SK-N-SH treated with all-trans-retinoic acid at 6 μM for 48 hours (cell line): ENCODE measurements at regions not wholly inside any gene's neighbourhood (a gene's known extent, or its start where the extent isn't known, plus 50 kb on each side); places are given as distances from the start of the nearest gene placed in this dataset.
"Not testable (repeated sequence)": the region's sequence is repeated elsewhere in the genome, so short reads cannot be mapped to it uniquely, and the experiment has no call there.

Source experiments
- ATAC-seq: fragments of 200-7000 bp; cut with Tn5 transposase; 3 replicates; pipeline ENCODE4 v1.9.1; 2020; ENCODE audit warnings: mild to moderate bottlenecking, moderate library complexity
- ARNTL ChIP-seq: fragments of 450-650 bp; formaldehyde crosslinking; IDR thresholded peaks from 2 replicates; pipeline ENCODE4 v1.5.0; 2020; ENCODE audit warnings: low read depth, mild to moderate bottlenecking, moderate library complexity, borderline replicate concordance
- BACH2 ChIP-seq: fragments of 250-450 bp; sonication (Bioruptor Pico); IDR thresholded peaks from 2 replicates; pipeline ENCODE4 v1.9.0; 2021; ENCODE audit warnings: mild to moderate bottlenecking, borderline replicate concordance
- CREB5 ChIP-seq: fragments of 250-450 bp; sonication (Bioruptor Pico); IDR thresholded peaks from 2 replicates; pipeline ENCODE4 v1.5.1; 2020; ENCODE audit warnings: low read depth, mild to moderate bottlenecking, moderate library complexity
- CSDC2 ChIP-seq: fragments of 250-450 bp; sonication (Bioruptor Pico); IDR thresholded peaks from 2 replicates; pipeline ENCODE4 v1.5.0; 2020; ENCODE audit warnings: mild to moderate bottlenecking, moderate library complexity
- ESRRG ChIP-seq: fragments of 250-450 bp; sonication (Bioruptor Pico); IDR thresholded peaks from 2 replicates; pipeline ENCODE4 v1.6.1; 2021; ENCODE audit warnings: mild to moderate bottlenecking
- GLIS3 ChIP-seq: fragments of 250-450 bp; sonication (Bioruptor Pico); IDR thresholded peaks from 2 replicates; pipeline ENCODE4 v1.5.0; 2020; ENCODE audit warnings: mild to moderate bottlenecking, moderate library complexity
- ISL1 ChIP-seq: fragments of 250-450 bp; sonication (Bioruptor Pico); IDR thresholded peaks from 2 replicates; pipeline ENCODE4 v2.1.2; 2022; ENCODE audit warnings: mild to moderate bottlenecking, moderate library complexity
- OSR1 ChIP-seq: fragments of 250-450 bp; sonication (Bioruptor Pico); IDR thresholded peaks from 2 replicates; pipeline ENCODE4 v1.8.0; 2022; ENCODE audit warnings: moderate library complexity, mild to moderate bottlenecking, inconsistent platforms
- PPARA ChIP-seq: fragments of 250-450 bp; sonication (Bioruptor Pico); IDR thresholded peaks from 2 replicates; pipeline ENCODE4 v1.5.0; 2020; ENCODE audit warnings: mild to moderate bottlenecking, borderline replicate concordance
- RARB ChIP-seq: fragments of 250-450 bp; sonication (Bioruptor Pico); IDR thresholded peaks from 2 replicates; pipeline ENCODE4 v1.8.0; 2021; ENCODE audit warnings: mild to moderate bottlenecking, moderate library complexity
- TOX ChIP-seq: fragments of 250-450 bp; sonication (Bioruptor Pico); IDR thresholded peaks from 2 replicates; pipeline ENCODE4 v1.8.0; 2021; ENCODE audit warnings: mild to moderate bottlenecking, moderate library complexity, borderline replicate concordance
- ZC3H10 ChIP-seq: fragments of 250-450 bp; sonication (Bioruptor Pico); IDR thresholded peaks from 2 replicates; pipeline ENCODE4 v1.5.1; 2021; ENCODE audit warnings: mild to moderate bottlenecking, moderate library complexity
- ZFP3 ChIP-seq: fragments of 250-450 bp; sonication (Bioruptor Pico); IDR thresholded peaks from 2 replicates; pipeline ENCODE4 v1.5.0; 2020; ENCODE audit warnings: mild to moderate bottlenecking, moderate library complexity
- ZFP30 ChIP-seq: fragments of 450-650 bp; formaldehyde crosslinking; IDR thresholded peaks from 2 replicates; pipeline ENCODE4 v1.5.0; 2022; ENCODE audit warnings: mild to moderate bottlenecking, moderate library complexity
- ZNF565 ChIP-seq: fragments of 450-650 bp; formaldehyde crosslinking; conservative IDR thresholded peaks from 2 replicates; pipeline ENCODE4 v1.5.0; 2020; ENCODE audit warnings: low read depth, mild to moderate bottlenecking, moderate library complexity
- ZNF70 ChIP-seq: fragments of 450-650 bp; formaldehyde crosslinking; IDR thresholded peaks from 2 replicates; pipeline ENCODE4 v1.5.0; 2020; ENCODE audit warnings: mild to moderate bottlenecking, moderate library complexity
- ZNF8 ChIP-seq: fragments of 450-650 bp; formaldehyde crosslinking; IDR thresholded peaks from 2 replicates; pipeline ENCODE4 v1.5.0; 2020; ENCODE audit warnings: mild to moderate bottlenecking, moderate library complexity
- TF ChIP-seq, protein P1 (sequence below): fragments of 250-450 bp; sonication (Bioruptor Pico); IDR thresholded peaks from 2 replicates; pipeline ENCODE4 v1.8.0; 2020; ENCODE audit warnings: mild to moderate bottlenecking, moderate library complexity, borderline replicate concordance
- TF ChIP-seq, protein P2 (sequence below): fragments of 250-450 bp; sonication (Bioruptor Pico); IDR thresholded peaks from 2 replicates; pipeline ENCODE4 v1.5.0; 2020; ENCODE audit warnings: mild to moderate bottlenecking, moderate library complexity

DNA sequence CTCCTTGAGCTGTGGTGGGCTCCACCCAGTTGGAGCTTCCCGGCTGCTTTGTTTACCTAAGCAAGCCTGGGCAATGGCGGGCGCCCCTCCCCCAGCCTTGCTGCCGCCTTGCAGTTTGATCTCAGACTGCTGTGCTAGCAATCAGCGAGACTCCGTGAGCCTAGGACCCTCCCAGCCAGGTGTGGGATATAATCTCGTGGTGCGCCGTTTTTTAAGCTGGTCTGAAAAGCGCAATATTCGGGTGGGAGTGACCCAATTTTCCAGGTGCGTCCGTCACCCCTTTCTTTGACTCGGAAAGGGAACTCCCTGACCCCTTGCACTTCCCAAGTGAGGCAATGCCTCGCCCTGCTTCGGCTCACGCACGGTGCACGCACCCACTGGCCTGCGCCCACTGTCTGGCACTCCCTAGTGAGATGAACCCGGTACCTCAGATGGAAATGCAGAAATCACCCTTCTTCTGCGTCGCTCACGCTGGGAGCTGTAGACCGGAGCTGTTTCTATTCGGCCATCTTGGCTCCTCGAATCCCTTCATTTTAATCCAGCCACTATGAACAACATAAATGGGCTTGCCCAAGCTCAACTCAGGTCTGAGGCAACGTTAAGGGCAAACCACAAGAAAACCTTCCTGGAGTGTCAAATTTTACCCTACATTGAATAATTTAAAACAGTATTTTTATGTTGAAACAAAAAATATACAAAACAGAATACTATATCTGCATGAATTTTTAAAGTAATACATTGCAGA is 112.4 kb upstream of the CCDC150 start:
- ATAC-seq: not testable (repeated sequence)

DNA sequence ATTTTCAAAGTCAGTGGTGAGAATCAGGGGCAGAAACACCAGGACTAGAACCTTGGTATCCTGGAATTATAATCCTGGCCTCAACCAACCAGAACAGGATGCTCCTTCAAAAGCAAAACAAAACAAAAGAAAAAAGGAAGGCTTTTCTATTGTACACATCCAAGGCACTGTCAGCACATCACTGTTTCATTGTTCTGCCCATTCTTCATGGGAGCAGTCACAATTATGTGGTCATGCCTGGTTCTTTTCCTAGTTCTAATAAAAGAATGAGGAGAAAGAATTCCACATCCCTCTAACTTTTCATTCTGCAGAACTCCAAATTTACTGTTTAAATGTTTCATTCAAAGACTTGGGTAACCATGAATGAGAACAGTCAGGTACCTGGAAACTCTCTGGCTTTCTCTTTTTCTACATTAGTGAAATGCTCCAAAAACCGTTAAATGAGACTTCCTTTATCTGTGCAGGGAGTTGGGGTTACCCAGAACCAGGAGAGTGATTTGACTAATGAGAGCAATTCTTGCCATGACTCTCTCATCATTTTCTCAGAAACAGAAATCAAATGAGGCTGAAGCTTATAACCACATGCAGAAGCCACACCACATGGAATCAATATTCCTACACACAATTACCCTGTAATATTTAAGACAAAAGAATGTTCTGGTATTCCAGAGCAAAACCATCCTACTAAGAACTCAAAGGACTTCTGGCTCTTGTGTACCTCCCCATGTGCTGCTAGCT is 110.9 kb upstream of the CCDC150 start:
- ATAC-seq: no peak
- TF ChIP-seq ZNF565 (no peak), BACH2 (no peak), ZC3H10 (CRISPR knock-in tag) (no peak), ARNTL (CRISPR knock-in tag) (no peak), PPARA (no peak), OSR1 (no peak), ISL1 (CRISPR knock-in tag) (no peak), ESRRG (CRISPR knock-in tag) (no peak), ZNF8 (CRISPR knock-in tag) (no peak), CSDC2 (no peak), CREB5 (no peak), RARB (CRISPR knock-in tag) (no peak)
- TF ChIP-seq, protein P1, sequence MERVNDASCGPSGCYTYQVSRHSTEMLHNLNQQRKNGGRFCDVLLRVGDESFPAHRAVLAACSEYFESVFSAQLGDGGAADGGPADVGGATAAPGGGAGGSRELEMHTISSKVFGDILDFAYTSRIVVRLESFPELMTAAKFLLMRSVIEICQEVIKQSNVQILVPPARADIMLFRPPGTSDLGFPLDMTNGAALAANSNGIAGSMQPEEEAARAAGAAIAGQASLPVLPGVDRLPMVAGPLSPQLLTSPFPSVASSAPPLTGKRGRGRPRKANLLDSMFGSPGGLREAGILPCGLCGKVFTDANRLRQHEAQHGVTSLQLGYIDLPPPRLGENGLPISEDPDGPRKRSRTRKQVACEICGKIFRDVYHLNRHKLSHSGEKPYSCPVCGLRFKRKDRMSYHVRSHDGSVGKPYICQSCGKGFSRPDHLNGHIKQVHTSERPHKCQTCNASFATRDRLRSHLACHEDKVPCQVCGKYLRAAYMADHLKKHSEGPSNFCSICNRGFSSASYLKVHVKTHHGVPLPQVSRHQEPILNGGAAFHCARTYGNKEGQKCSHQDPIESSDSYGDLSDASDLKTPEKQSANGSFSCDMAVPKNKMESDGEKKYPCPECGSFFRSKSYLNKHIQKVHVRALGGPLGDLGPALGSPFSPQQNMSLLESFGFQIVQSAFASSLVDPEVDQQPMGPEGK (CRISPR knock-in tag): no peak
- TF ChIP-seq, protein P2, sequence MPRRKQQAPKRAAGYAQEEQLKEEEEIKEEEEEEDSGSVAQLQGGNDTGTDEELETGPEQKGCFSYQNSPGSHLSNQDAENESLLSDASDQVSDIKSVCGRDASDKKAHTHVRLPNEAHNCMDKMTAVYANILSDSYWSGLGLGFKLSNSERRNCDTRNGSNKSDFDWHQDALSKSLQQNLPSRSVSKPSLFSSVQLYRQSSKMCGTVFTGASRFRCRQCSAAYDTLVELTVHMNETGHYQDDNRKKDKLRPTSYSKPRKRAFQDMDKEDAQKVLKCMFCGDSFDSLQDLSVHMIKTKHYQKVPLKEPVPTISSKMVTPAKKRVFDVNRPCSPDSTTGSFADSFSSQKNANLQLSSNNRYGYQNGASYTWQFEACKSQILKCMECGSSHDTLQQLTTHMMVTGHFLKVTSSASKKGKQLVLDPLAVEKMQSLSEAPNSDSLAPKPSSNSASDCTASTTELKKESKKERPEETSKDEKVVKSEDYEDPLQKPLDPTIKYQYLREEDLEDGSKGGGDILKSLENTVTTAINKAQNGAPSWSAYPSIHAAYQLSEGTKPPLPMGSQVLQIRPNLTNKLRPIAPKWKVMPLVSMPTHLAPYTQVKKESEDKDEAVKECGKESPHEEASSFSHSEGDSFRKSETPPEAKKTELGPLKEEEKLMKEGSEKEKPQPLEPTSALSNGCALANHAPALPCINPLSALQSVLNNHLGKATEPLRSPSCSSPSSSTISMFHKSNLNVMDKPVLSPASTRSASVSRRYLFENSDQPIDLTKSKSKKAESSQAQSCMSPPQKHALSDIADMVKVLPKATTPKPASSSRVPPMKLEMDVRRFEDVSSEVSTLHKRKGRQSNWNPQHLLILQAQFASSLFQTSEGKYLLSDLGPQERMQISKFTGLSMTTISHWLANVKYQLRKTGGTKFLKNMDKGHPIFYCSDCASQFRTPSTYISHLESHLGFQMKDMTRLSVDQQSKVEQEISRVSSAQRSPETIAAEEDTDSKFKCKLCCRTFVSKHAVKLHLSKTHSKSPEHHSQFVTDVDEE (CRISPR knock-in tag): no peak

DNA sequence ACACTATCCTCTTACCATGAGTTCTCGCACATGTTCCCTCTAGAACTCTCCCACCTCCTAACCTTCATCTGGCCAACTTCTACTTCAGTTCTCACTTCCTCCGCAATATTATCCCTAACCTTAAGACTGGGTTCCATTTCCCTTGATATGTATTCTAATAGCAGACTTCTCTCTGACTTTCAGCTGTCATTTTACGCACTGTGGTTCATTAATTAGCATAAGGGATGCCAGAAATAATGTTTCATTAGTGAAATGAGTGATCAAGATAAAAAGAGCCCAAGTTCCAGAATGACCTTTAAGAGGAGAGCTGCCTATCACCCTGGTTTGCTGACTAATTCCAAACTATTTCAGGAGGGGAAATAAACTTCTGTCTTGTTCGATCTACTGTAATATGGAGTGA is 108.6 kb upstream of the CCDC150 start:
- ATAC-seq: no peak
- TF ChIP-seq ZNF70 (CRISPR knock-in tag) (no peak), CREB5 (no peak), PPARA (no peak)
- TF ChIP-seq, protein P2 (CRISPR knock-in tag): no peak

DNA sequence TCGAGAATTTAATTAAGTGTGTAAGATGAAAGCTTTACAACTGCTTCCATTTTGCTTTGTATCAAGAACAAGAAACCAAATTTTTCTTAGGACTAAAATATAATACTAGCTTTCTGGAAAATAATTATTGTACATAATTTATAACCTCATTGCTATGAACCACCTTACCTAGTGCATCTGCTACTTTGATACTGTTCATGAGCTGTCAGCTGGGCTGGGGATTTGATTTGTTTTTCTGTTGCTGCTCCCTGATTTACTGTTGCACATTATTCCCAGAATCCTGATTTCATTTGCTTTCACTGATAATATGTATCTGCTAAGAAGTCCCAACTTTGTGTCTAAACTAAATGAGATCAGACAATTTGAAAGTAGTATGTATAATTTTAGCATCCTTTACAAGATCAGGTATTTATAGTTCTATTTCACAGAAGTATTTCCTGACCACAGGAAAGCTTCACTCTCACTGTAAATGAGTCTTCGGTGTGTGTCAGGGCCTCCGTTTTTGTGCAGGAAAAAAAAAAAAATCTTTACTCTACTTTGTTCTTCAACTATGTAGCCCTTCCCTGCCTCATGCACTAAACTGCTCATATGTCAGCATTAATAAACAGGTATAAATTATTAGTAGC is 105.6 kb upstream of the CCDC150 start:
- ATAC-seq: no peak
- TF ChIP-seq TOX (CRISPR knock-in tag) (no peak), CREB5 (no peak), GLIS3 (no peak), ESRRG (CRISPR knock-in tag) (no peak), ZFP30 (CRISPR knock-in tag) (no peak), ZFP3 (CRISPR knock-in tag) (no peak), RARB (CRISPR knock-in tag) (no peak)
- TF ChIP-seq, protein P1 (CRISPR knock-in tag): no peak
